ENCODE measurements at regions not wholly inside any gene's neighbourhood (a gene's known extent, or its start where the extent isn't known, plus 50 kb on each side); places are given as distances from the start of the nearest gene placed in this dataset.

DNA sequence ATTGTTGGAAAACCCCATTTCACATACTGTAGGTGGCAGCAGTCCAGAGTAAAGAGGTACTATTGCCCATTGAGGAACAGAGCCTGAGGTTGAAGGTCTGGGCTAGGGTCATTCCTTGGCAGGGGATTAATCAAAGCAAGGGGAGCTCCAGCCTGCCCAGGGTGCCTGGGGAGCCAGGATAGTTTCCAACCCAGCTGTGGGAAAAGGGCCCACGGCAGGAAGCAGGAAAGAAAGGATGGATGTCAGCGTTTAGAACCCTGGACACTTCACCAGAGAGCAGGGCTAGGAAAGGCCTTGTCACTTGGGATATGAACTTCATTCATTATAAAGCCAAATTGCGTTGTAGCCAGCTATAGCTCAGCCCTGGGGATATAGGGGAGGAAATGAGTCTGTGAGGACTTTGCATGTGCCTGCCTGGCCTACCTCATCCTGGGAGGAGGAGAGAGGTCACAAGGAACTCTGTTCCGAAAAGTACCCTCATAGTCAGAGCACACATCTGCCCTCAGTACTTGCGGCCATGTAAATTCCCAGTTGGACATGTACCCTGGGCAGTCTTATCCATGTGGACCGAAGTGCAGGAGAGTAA lies 140.2 kb upstream of the COPS8 start:
- TF ChIP-seq CTCF (conservative IDR thresholded peaks at IDR 0.05 in 1 of 2, IDR thresholded peaks at IDR 0.05 in 1 of 2; ENCODE audit: low read depth in 1 of 2, low read length in 2 of 2) (no peak), EZH2 (IDR thresholded peaks at IDR 0.05; ENCODE audit: low read length, missing control alignments) (no peak)

All from fibroblast of lung (primary cell).